Lower leg skin (tissue), 4 donors: ENCODE measurements at regions not wholly inside any gene's neighbourhood (a gene's known extent, or its start where the extent isn't known, plus 50 kb on each side); places are given as distances from the start of the nearest gene placed in this dataset.

Experiments
- DNase-seq, 2 donors: peaks; one replicate each; pipeline ENCODE4 v3.0.0-alpha.2; 2019; ENCODE audit warnings: low spot score in 2 of 2
- H3K4me3 ChIP-seq: fragments of 200-600 bp; sonication (generic); 2 replicates; pipeline ENCODE4 v1.5.1; 2017; ENCODE audit warnings: mild to moderate bottlenecking, low read depth; ENCODE audit not compliant: poor library complexity, severe bottlenecking
- CTCF ChIP-seq, 3 donors: fragments of 450-650 bp; IDR thresholded peaks; one replicate each; pipeline ENCODE4 v1.5.1; 2016; ENCODE audit warnings: antibody characterized with exemption in 3 of 3, mild to moderate bottlenecking in 3 of 3, moderate library complexity in 2 of 3
- POLR2A ChIP-seq, 2 donors: fragments of 450-650 bp; IDR thresholded peaks; one replicate each; pipeline ENCODE4 v1.6.1; 2016 to 2017; ENCODE audit warnings: antibody characterized with exemption in 2 of 2, mild to moderate bottlenecking in 1 of 2, moderate library complexity in 1 of 2
- WGBS, 2 donors: methylation state at CpG; one replicate each; pipeline ENCODE4 v1.1.5; 2018; 5-methylcytosine and 5-hydroxymethylcytosine counted together
- intact Hi-C: fragments of 100-400 bp; cut with DNase I; formaldehyde crosslinking; loops from one replicate; pipeline ENCODE4 v1.15.0; 2023; ENCODE audit warnings: low total_unique reads

GRCh38 chr15:31179693-31180092 lies 78.2 kb upstream of the TRPM1 start:
- TF ChIP-seq POLR2A (IDR thresholded peaks at IDR 0.05) (no peak), CTCF (IDR thresholded peaks at IDR 0.05) (no peak)
- DNase-seq, result no peak

GRCh38 chr15:31193291-31193690 lies 91.8 kb upstream of the TRPM1 start:
- H3K4me3 ChIP-seq, result no peak overlapping the region
- DNase-seq, result no peak
- TF ChIP-seq CTCF (IDR thresholded peaks at IDR 0.05) (no peak), POLR2A (IDR thresholded peaks at IDR 0.05) (no peak)
- WGBS, 2 donors, result 96% methylated on average over 10 of the region's 10 CpGs
- intact Hi-C loops, result no loop called here

More at GRCh38 chr15:31179693-31180092, 78.2 kb upstream of the TRPM1 start:
- intact Hi-C loops, result no loop called here
- H3K4me3 ChIP-seq, result no peak overlapping the region

- 64 to 72% methylated on average over 2 of the region's 2 CpGs for WGBS, 2 donors
- H3K4me3 ChIP-seq, result no peak overlapping the region
- TF ChIP-seq POLR2A (IDR thresholded peaks at IDR 0.05), result no peak
- TF ChIP-seq CTCF (IDR thresholded peaks at IDR 0.05), result no peak
- intact Hi-C loops, result no loop called here
- DNase-seq, result no peak
Observed at GRCh38 chr15:31195871-31196270, 94.3 kb upstream of the TRPM1 start.

- intact Hi-C loops, result no loop called here
- no peak overlapping the region for H3K4me3 ChIP-seq
- no peak for TF ChIP-seq POLR2A (IDR thresholded peaks at IDR 0.05)
- TF ChIP-seq CTCF (IDR thresholded peaks at IDR 0.05), result no peak
- peak in 1 of 2 donors; percentile 82 for DNase-seq
- WGBS, 2 donors, result 52 to 57% methylated on average over 15 of the region's 15 CpGs
Observed at GRCh38 chr15:31197497-31198414, 96.2 kb upstream of the TRPM1 start.

GRCh38 chr15:31200735-31201151 lies 99.2 kb upstream of the TRPM1 start:
- TF ChIP-seq POLR2A (IDR thresholded peaks at IDR 0.05) (no peak), CTCF (IDR thresholded peaks at IDR 0.05) (no peak)
- no peak overlapping the region for H3K4me3 ChIP-seq
- intact Hi-C loops, result loop anchor here (5.0 kb wide), 1 partner anchor 287 kb away; no protein-coding TSS in a partner anchor
- WGBS, 2 donors, result 47 to 50% methylated on average over 14 to 16 of the region's 16 CpGs
- DNase-seq, result peak; percentile 62 to 92
